ENCODE measurements at regions not wholly inside any gene's neighbourhood (a gene's known extent, or its start where the extent isn't known, plus 50 kb on each side); places are given as distances from the start of the nearest gene placed in this dataset.

DNA sequence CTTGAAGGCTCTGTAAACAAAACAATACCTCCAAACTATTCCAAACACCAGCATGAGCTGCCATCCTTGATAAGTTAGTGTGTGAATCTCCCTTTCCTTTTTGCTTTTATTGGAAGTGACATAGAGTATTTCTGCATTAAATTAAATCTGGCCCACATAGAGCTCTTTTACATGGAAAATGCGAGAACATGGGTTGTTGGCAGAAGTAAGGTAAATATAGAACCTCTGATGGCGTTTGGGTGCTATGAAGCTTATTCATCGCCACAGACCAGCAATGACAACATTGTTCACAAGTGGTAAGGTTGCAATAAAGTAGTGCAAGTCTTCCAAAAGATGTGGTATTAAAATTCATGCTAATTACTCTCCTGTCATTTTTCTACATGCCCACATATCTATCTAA is 445.8 kb upstream of the JAG1 start:
- no peak overlapping the region for H3K4me2 ChIP-seq (ENCODE audit: low read depth, low read length)
- BruUV-seq (replicated peaks) = no TSS peak

DNA sequence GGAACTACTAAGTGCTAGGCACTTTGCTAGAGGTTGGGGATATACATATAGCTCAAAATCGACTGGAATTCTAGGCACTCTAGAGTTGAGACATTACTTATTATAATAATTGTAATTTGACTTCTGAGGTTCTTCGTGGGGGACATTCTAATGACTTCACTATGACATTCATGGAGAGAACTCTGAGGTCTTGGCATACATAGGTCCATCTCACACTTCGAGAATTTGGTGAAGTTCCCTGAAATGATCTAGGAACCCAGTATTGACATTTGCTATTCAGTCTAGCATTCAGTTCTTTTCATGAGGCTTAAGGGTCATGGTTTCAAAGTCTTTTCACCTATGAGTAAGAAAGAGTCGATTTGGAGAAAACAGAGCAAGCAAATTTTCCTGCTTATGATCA is 446.6 kb upstream of the JAG1 start:
- H4K20me1 ChIP-seq (ENCODE audit: insufficient read depth, low read length) = no peaks in the 10 kb centered on the region
- H3K27ac ChIP-seq (ENCODE audit: extremely low read length, insufficient read depth, low read length) = no peak overlapping the region
- BruUV-seq (replicated peaks) = no TSS peak
- no peak overlapping the region for H2AFZ ChIP-seq (ENCODE audit: low read length)
- ATAC-seq (no peak), FAIRE-seq (no peak), DNase-seq (ENCODE audit: low spot score) (no peak)
- no peak overlapping the region for H3K4me2 ChIP-seq (ENCODE audit: low read depth, low read length)
- intact Hi-C loops (cut with micrococcal nuclease; ENCODE audit: unreplicated experiment) = no loop called here
- WGBS (ENCODE audit: low lambda C conversion rate) = 1% methylated on average over 4 of the region's 4 CpGs
- ChIA-PET CTCF (ENCODE audit: low intra/inter-chr PET ratio, low total read pairs) (no interaction called here), POLR2A (no interaction called here)
- H3K9me3 ChIP-seq (ENCODE audit: low read length) = no peaks in the 10 kb centered on the region
- H3K27me3 ChIP-seq (ENCODE audit: control insufficient read depth in 1 of 2, insufficient read depth in 2 of 2, low read length in 2 of 2) = no peaks in the 10 kb centered on the region
- in situ Hi-C loops (cut with HindIII; ENCODE audit: extremely low pct_ligation_motif_present, low pct_unique_long_range_greater_than_20kb) = no loop called here
- H3K9ac ChIP-seq (ENCODE audit: insufficient read depth, low read depth, low read length) = no peak overlapping the region
- no peaks in the 10 kb centered on the region for H3K79me2 ChIP-seq (ENCODE audit: insufficient read depth, low read length)
- H3K4me3 ChIP-seq (replicated peaks in 1 of 3; ENCODE audit: insufficient read depth in 1 of 3, low read depth in 2 of 3, low read length in 3 of 3) = no peak overlapping the region
- no peaks in the 10 kb centered on the region for H3K4me1 ChIP-seq (ENCODE audit: insufficient read depth, low read length)
- H3K36me3 ChIP-seq (replicated peaks in 1 of 2; ENCODE audit: control insufficient read depth in 1 of 2, insufficient read depth in 2 of 2, low read length in 2 of 2) = no peaks in the 10 kb centered on the region
- TF ChIP-seq, protein P1, sequence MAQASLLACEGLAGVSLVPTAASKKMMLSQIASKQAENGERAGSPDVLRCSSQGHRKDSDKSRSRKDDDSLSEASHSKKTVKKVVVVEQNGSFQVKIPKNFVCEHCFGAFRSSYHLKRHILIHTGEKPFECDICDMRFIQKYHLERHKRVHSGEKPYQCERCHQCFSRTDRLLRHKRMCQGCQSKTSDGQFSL (CRISPR knock-in tag; IDR thresholded peaks at IDR 0.05) = no peak
- TF ChIP-seq, protein P2, sequence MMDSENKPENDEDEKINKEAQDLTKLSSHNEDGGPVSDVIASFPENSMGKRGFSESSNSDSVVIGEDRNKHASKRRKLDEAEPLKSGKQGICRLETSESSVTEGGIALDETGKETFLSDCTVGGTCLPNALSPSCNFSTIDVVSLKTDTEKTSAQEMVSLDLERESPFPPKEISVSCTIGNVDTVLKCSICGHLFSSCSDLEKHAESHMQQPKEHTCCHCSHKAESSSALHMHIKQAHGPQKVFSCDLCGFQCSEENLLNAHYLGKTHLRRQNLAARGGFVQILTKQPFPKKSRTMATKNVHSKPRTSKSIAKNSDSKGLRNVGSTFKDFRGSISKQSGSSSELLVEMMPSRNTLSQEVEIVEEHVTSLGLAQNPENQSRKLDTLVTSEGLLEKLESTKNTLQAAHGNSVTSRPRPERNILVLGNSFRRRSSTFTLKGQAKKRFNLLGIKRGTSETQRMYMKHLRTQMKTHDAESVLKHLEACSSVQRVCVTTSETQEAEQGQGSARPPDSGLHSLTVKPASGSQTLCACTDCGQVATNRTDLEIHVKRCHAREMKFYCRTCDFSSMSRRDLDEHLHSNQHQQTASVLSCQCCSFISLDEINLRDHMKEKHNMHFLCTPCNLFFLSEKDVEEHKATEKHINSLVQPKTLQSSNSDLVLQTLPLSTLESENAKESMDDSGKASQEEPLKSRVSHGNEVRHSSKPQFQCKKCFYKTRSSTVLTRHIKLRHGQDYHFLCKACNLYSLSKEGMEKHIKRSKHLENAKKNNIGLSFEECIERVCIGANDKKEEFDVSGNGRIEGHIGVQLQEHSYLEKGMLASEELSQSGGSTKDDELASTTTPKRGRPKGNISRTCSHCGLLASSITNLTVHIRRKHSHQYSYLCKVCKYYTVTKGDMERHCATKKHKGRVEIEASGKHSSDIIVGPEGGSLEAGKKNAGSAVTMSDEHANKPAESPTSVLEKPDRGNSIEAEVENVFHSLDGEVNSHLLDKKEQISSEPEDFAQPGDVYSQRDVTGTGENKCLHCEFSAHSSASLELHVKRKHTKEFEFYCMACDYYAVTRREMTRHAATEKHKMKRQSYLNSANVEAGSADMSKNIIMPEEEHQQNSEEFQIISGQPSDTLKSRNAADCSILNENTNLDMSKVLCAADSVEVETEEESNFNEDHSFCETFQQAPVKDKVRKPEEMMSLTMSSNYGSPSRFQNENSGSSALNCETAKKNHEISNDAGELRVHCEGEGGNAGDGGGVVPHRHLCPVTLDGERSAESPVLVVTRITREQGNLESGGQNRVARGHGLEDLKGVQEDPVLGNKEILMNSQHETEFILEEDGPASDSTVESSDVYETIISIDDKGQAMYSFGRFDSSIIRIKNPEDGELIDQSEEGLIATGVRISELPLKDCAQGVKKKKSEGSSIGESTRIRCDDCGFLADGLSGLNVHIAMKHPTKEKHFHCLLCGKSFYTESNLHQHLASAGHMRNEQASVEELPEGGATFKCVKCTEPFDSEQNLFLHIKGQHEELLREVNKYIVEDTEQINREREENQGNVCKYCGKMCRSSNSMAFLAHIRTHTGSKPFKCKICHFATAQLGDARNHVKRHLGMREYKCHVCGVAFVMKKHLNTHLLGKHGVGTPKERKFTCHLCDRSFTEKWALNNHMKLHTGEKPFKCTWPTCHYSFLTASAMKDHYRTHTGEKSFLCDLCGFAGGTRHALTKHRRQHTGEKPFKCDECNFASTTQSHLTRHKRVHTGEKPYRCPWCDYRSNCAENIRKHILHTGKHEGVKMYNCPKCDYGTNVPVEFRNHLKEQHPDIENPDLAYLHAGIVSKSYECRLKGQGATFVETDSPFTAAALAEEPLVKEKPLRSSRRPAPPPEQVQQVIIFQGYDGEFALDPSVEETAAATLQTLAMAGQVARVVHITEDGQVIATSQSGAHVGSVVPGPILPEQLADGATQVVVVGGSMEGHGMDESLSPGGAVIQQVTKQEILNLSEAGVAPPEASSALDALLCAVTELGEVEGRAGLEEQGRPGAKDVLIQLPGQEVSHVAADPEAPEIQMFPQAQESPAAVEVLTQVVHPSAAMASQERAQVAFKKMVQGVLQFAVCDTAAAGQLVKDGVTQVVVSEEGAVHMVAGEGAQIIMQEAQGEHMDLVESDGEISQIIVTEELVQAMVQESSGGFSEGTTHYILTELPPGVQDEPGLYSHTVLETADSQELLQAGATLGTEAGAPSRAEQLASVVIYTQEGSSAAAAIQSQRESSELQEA (CRISPR knock-in tag; IDR thresholded peaks at IDR 0.05; ENCODE audit: not compliant biosample characterization) = no peak
- no peak for TF ChIP-seq ZNF607 (CRISPR knock-in tag; IDR thresholded peaks at IDR 0.05; ENCODE audit: borderline replicate concordance)

More for the DNA sequence above, 445.8 kb upstream of the JAG1 start:
- no peak for ATAC-seq
- Histone ChIP-seq H3K27ac (ENCODE audit: extremely low read length, insufficient read depth, low read length) (no peak overlapping the region), H2AFZ (ENCODE audit: low read length) (no peak overlapping the region), H3K36me3 (replicated peaks in 1 of 2; ENCODE audit: control insufficient read depth in 1 of 2, insufficient read depth in 2 of 2, low read length in 2 of 2) (no peaks in the 10 kb centered on the region), H3K27me3 (ENCODE audit: control insufficient read depth in 1 of 2, insufficient read depth in 2 of 2, low read length in 2 of 2) (no peaks in the 10 kb centered on the region), H4K20me1 (ENCODE audit: insufficient read depth, low read length) (no peaks in the 10 kb centered on the region), H3K4me3 (replicated peaks in 1 of 3; ENCODE audit: insufficient read depth in 1 of 3, low read depth in 2 of 3, low read length in 3 of 3) (no peak overlapping the region), H3K4me1 (ENCODE audit: insufficient read depth, low read length) (no peaks in the 10 kb centered on the region), H3K9ac (ENCODE audit: insufficient read depth, low read depth, low read length) (no peak overlapping the region), H3K79me2 (ENCODE audit: insufficient read depth, low read length) (no peaks in the 10 kb centered on the region), H3K9me3 (ENCODE audit: low read length) (no peaks in the 10 kb centered on the region)
- ChIA-PET POLR2A (no interaction called here), CTCF (ENCODE audit: low intra/inter-chr PET ratio, low total read pairs) (no interaction called here)
- TF ChIP-seq PITX1 (CRISPR knock-in tag; IDR thresholded peaks at IDR 0.05) (no peak), ZNF24 (IDR thresholded peaks at IDR 0.05) (no peak), ZNF879 (CRISPR knock-in tag; IDR thresholded peaks at IDR 0.05) (no peak), SNRNP70 (IDR thresholded peaks at IDR 0.05; ENCODE audit: low read depth, low read length) (no peak), POLR2AphosphoS2 (IDR thresholded peaks at IDR 0.05; ENCODE audit: low read depth, low read length) (no peak), ARNTL (CRISPR knock-in tag; IDR thresholded peaks at IDR 0.05) (no peak), ISX (CRISPR knock-in tag; conservative IDR thresholded peaks at IDR 0.05) (no peak), MYNN (CRISPR knock-in tag; IDR thresholded peaks at IDR 0.05; ENCODE audit: low read depth) (no peak), SIN3A (IDR thresholded peaks at IDR 0.05; ENCODE audit: borderline replicate concordance, low read depth, low read length) (no peak), STAG1 (CRISPR knock-in tag; IDR thresholded peaks at IDR 0.05) (no peak), ZNF225 (CRISPR knock-in tag; IDR thresholded peaks at IDR 0.05) (no peak), ZNF747 (CRISPR knock-in tag; IDR thresholded peaks at IDR 0.05; ENCODE audit: borderline replicate concordance) (no peak)
- TF ChIP-seq, protein P3, sequence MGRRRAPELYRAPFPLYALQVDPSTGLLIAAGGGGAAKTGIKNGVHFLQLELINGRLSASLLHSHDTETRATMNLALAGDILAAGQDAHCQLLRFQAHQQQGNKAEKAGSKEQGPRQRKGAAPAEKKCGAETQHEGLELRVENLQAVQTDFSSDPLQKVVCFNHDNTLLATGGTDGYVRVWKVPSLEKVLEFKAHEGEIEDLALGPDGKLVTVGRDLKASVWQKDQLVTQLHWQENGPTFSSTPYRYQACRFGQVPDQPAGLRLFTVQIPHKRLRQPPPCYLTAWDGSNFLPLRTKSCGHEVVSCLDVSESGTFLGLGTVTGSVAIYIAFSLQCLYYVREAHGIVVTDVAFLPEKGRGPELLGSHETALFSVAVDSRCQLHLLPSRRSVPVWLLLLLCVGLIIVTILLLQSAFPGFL (CRISPR knock-in tag; IDR thresholded peaks at IDR 0.05) = no peak
- WGBS (ENCODE audit: low lambda C conversion rate) = under 1% methylated on average over 3 of the region's 3 CpGs
- intact Hi-C loops (cut with micrococcal nuclease; ENCODE audit: unreplicated experiment) = no loop called here
- in situ Hi-C loops (cut with HindIII; ENCODE audit: extremely low pct_ligation_motif_present, low pct_unique_long_range_greater_than_20kb) = no loop called here
- no peak for DNase-seq (ENCODE audit: low spot score)
- FAIRE-seq = no peak
